Loucy (cell line): ENCODE measurements at regions not wholly inside any gene's neighbourhood (a gene's known extent, or its start where the extent isn't known, plus 50 kb on each side); places are given as distances from the start of the nearest gene placed in this dataset.

Experiments
- EZH2phosphoT487 ChIP-seq: fragments of 200-600 bp; IDR thresholded peaks from 2 replicates; pipeline ENCODE4 v1.6.1; 2018; ENCODE audit warnings: antibody characterized with exemption, mild to moderate bottlenecking, moderate library complexity, borderline replicate concordance
- TF ChIP-seq, protein P1 (sequence below): fragments of 200-600 bp; sonication (generic); conservative IDR thresholded peaks from 2 replicates; pipeline ENCODE4 v1.5.1; 2014; ENCODE audit warnings: mild to moderate bottlenecking, antibody characterized with exemption, low read length

DNA sequence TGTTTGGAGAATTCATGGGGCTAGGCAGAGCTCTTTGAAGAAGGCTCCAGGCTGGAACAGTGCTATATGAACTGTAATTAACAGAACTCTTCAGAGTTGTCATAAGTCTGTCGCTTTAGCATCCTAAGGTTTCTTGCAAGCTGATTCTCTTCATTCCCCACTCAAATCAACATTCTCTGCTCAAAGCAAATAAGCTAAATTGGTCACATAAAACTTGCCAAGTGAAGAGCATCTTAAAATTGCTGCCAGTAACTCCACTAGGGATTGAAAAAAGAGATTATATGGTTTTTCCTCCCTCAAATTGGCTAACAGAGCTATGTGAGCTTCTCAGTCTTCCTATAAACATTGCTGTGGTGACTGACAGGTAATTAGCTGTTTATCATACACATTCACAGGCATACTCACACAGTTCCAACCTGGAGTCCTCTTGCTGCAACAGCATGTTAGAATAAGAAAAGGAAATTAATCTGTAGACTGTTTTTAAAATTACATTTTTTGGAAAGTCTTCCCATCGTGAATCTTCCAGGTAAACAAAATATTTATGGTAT is 298.5 kb upstream of the ATP10B start:
- TF ChIP-seq, protein P1, sequence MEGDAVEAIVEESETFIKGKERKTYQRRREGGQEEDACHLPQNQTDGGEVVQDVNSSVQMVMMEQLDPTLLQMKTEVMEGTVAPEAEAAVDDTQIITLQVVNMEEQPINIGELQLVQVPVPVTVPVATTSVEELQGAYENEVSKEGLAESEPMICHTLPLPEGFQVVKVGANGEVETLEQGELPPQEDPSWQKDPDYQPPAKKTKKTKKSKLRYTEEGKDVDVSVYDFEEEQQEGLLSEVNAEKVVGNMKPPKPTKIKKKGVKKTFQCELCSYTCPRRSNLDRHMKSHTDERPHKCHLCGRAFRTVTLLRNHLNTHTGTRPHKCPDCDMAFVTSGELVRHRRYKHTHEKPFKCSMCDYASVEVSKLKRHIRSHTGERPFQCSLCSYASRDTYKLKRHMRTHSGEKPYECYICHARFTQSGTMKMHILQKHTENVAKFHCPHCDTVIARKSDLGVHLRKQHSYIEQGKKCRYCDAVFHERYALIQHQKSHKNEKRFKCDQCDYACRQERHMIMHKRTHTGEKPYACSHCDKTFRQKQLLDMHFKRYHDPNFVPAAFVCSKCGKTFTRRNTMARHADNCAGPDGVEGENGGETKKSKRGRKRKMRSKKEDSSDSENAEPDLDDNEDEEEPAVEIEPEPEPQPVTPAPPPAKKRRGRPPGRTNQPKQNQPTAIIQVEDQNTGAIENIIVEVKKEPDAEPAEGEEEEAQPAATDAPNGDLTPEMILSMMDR: no peak
- TF ChIP-seq EZH2phosphoT487: no peak
